Ectodermal cell (in vitro differentiated cells): ENCODE measurements at regions not wholly inside any gene's neighbourhood (a gene's known extent, or its start where the extent isn't known, plus 50 kb on each side); places are given as distances from the start of the nearest gene placed in this dataset.
"Not testable (repeated sequence)": the region's sequence is repeated elsewhere in the genome, so short reads cannot be mapped to it uniquely, and the experiment has no call there.

Experiments used
- H3K27ac ChIP-seq: 2 replicates; pipeline ENCODE4 v1.7.0; 2013; ENCODE audit warnings: mild to moderate bottlenecking, low read depth, low read length; ENCODE audit not compliant: insufficient read depth, poor library complexity, severe bottlenecking
- H3K27me3 ChIP-seq: 2 replicates; pipeline ENCODE4 v1.7.0; 2013; ENCODE audit warnings: mild to moderate bottlenecking, low read length; ENCODE audit not compliant: insufficient read depth, control insufficient read depth, poor library complexity, severe bottlenecking
- H3K36me3 ChIP-seq: one replicate; pipeline ENCODE4 v1.7.0; 2013; ENCODE audit warnings: low read length; ENCODE audit not compliant: control insufficient read depth, insufficient read depth
- H3K4me1 ChIP-seq: one replicate; pipeline ENCODE4 v1.7.0; 2013; ENCODE audit warnings: low read length; ENCODE audit not compliant: control insufficient read depth, insufficient read depth
- H3K4me3 ChIP-seq: 2 replicates; pipeline ENCODE4 v1.7.0; 2013; ENCODE audit warnings: low read depth, low read length, control low read depth; ENCODE audit not compliant: insufficient read depth
- H3K9me3 ChIP-seq: 2 replicates; pipeline ENCODE4 v1.7.0; 2013; ENCODE audit warnings: mild to moderate bottlenecking, low read length, moderate library complexity; ENCODE audit not compliant: control insufficient read depth
- WGBS, 2 experiments: methylation state at CpG; one replicate each; pipeline ENCODE4 v1.1.7; 2013; ENCODE audit warnings: missing lambda C conversion rate in 2 of 2; 5-methylcytosine and 5-hydroxymethylcytosine counted together

DNA sequence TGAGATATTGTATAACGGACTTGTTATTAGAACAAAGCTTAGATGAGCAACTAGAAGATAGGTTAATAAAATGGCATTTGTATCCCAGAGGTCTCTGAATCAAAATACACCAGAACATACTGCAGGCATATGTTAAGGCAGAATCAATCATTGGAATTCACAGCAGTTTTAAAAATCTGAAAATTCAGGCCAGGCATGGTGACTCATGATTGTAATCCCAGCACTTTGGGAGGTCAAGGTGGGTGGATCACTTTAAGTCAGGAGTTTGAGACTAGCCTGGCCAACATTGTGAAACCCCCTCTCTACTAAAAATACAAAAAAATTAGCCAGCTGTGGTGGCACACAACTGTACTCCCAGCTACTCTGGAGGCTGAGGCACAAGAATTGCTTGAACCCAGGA, 405.2 kb downstream of the ZEB2 start:
- no peak overlapping the region for H3K27ac ChIP-seq
- no peaks in the 10 kb centered on the region for H3K9me3 ChIP-seq
- H3K4me1 ChIP-seq = no peaks in the 10 kb centered on the region
- H3K4me3 ChIP-seq = no peak overlapping the region
- H3K36me3 ChIP-seq = no peaks in the 10 kb centered on the region
- no peaks in the 10 kb centered on the region for H3K27me3 ChIP-seq
- 100% methylated on average over 1 of the region's 1 CpG; no CpG with 5 or more reads in 1 of the 2 experiments for WGBS, 2 experiments

DNA sequence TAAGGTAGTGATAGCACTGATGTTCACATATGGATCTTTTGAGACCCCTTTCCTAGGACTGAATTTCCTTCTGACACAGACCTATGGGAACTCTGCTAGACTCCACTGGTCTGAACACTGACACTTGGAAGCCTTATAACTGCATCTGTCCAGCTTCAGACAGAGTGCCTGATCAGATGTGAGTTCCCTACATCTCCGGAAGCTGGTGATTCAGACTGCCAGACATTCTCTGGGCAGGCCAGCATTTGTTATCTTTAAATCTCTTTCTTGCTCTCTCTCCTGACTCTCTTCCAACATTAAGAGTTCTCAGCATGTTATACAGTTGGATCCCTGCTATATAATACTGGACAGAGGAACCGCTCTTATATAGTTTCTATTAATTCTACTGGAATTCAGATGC, 408.5 kb downstream of the ZEB2 start:
- H3K27ac ChIP-seq = no peak overlapping the region
- whole genome bisulfite sequencing, 2 experiments = 91 to 100% methylated on average over 1 to 2 of the region's 2 CpGs
- no peaks in the 10 kb centered on the region for H3K36me3 ChIP-seq
- H3K27me3 ChIP-seq = no peaks in the 10 kb centered on the region
- no peaks in the 10 kb centered on the region for H3K4me1 ChIP-seq
- H3K9me3 ChIP-seq = no peaks in the 10 kb centered on the region
- H3K4me3 ChIP-seq = no peak overlapping the region

- H3K9me3 ChIP-seq, H3K27ac ChIP-seq, H3K4me1 ChIP-seq, H3K27me3 ChIP-seq, H3K36me3 ChIP-seq, H3K4me3 ChIP-seq: not testable (repeated sequence)
- 94 to 100% methylated on average over 1 to 3 of the region's 3 CpGs for WGBS, 2 experiments
Observed at GRCh38 chr2:144106104-144106503, 413.8 kb downstream of the ZEB2 start.

DNA sequence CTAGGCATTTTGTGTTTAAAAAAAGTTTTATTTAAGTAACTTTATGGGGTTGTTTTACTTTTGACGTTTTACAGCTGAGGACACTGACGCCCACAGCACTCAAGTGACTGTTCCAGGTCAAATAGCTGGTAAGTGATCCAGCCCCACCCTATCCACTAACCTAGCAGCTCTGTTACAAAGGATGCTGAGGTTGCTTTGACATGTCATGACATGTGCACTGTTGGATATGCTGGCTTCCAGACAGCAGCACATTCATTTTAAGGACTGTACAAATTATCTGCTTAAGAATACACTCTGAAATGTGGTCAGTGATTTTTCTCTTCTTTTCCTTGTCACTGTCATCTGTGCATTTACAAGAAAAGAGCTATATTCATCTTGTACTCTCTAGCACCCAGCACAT, 417.5 kb downstream of the ZEB2 start:
- Histone ChIP-seq H3K27ac (no peak overlapping the region), H3K27me3 (no peaks in the 10 kb centered on the region), H3K4me3 (no peak overlapping the region), H3K36me3 (no peaks in the 10 kb centered on the region), H3K9me3 (no peaks in the 10 kb centered on the region), H3K4me1 (no peaks in the 10 kb centered on the region)
- 88 to 94% methylated on average over 2 of the region's 2 CpGs for WGBS, 2 experiments

- 88 to 90% methylated on average over 6 of the region's 6 CpGs for WGBS, 2 experiments
Observed at GRCh38 chr2:144099780-144100377, 420.0 kb downstream of the ZEB2 start.

GRCh38 chr2:144099340-144099739, 420.6 kb downstream of the ZEB2 start:
- Histone ChIP-seq H3K4me3 (no peak overlapping the region), H3K4me1 (no peaks in the 10 kb centered on the region), H3K27ac (no peak overlapping the region), H3K9me3 (no peaks in the 10 kb centered on the region), H3K27me3 (no peaks in the 10 kb centered on the region), H3K36me3 (no peaks in the 10 kb centered on the region)
- WGBS, 2 experiments = 93 to 96% methylated on average over 4 of the region's 4 CpGs

More at GRCh38 chr2:144099780-144100377, 420.0 kb downstream of the ZEB2 start:
- no peaks in the 10 kb centered on the region for H3K27me3 ChIP-seq
- no peaks in the 10 kb centered on the region for H3K36me3 ChIP-seq
- no peak overlapping the region for H3K27ac ChIP-seq
- no peaks in the 10 kb centered on the region for H3K9me3 ChIP-seq
- no peaks in the 10 kb centered on the region for H3K4me1 ChIP-seq
- no peak overlapping the region for H3K4me3 ChIP-seq

GRCh38 chr2:144097440-144098225, 422.3 kb downstream of the ZEB2 start:
- H3K4me3 ChIP-seq = no peak overlapping the region
- no peaks in the 10 kb centered on the region for H3K36me3 ChIP-seq
- no peak overlapping the region for H3K27ac ChIP-seq
- H3K27me3 ChIP-seq = no peaks in the 10 kb centered on the region
- H3K4me1 ChIP-seq = no peaks in the 10 kb centered on the region
- no peaks in the 10 kb centered on the region for H3K9me3 ChIP-seq
- 96 to 98% methylated on average over 6 of the region's 6 CpGs for WGBS, 2 experiments

DNA sequence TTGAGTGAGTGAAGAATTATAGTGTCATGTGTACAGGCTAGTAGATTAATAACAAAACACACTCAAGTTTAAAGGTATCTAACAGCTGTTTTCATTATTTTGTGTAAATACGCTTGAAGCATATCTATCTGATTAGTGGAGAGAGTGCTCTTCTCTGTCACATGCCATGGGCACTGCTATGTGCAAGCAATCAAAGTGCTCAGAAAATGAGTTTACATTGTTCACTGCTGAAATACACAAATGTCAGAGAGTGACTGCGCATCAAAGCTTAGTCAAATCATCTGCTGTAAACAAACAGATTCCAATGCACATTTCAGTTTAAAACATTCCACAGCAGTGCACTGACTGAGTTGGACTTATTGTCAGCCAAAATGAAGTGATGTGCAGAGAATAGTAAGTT, 423.4 kb downstream of the ZEB2 start:
- Histone ChIP-seq H3K4me3 (no peak overlapping the region), H3K27me3 (no peaks in the 10 kb centered on the region), H3K9me3 (no peaks in the 10 kb centered on the region), H3K4me1 (no peaks in the 10 kb centered on the region), H3K27ac (no peak overlapping the region), H3K36me3 (no peaks in the 10 kb centered on the region)
- 98 to 100% methylated on average over 2 of the region's 2 CpGs for WGBS, 2 experiments

DNA sequence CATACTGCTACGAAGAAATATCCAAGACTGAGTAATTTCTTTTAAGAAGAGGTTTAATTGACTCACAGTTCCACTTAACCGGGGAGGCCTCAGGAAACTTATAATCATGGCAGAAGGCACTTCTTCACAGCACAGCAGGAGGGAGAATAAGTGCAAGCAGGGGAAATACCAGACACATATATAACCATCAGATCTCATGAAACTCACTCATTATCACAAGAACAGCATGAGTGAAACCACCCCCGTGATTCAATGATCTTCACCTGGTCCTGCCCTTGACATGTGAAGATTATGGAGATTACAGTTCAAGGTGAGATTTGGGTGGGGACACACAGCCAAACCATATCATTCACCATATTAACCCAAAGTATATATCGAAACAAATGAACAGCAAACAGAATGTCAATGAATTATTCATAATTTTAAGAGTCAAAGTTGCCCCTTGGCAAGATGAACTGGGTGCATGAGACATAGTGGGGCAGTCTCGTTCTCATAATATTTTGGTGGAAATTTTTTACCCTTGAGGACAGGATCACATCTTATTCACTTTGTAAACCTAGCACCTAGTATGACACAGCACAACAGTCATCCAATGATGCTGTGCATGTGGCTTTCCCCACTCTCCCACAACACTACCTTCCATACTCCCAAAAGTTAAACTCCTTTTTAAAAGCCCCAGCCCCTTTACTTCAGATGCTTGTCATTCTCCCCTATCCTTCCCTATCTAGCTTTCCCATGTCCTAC, 425.3 kb downstream of the ZEB2 start:
- Histone ChIP-seq H3K9me3 (no peaks in the 10 kb centered on the region), H3K4me1 (no peaks in the 10 kb centered on the region), H3K36me3 (no peaks in the 10 kb centered on the region), H3K27ac (no peak overlapping the region), H3K4me3 (no peak overlapping the region), H3K27me3 (no peaks in the 10 kb centered on the region)
- whole genome bisulfite sequencing, 2 experiments = 93 to 94% methylated on average over 4 to 5 of the region's 5 CpGs

- H3K9me3 ChIP-seq = no peaks in the 10 kb centered on the region
- no peaks in the 10 kb centered on the region for H3K36me3 ChIP-seq
- H3K27ac ChIP-seq = no peak overlapping the region
- H3K27me3 ChIP-seq = no peaks in the 10 kb centered on the region
- no peak overlapping the region for H3K4me3 ChIP-seq
- H3K4me1 ChIP-seq = no peaks in the 10 kb centered on the region
- 86 to 90% methylated on average over 2 to 3 of the region's 3 CpGs for WGBS, 2 experiments
Observed at GRCh38 chr2:144091622-144092021, 428.3 kb downstream of the ZEB2 start.
